WTC11 (cell line): ENCODE measurements at regions not wholly inside any gene's neighbourhood (a gene's known extent, or its start where the extent isn't known, plus 50 kb on each side); places are given as distances from the start of the nearest gene placed in this dataset.

Experiments used
- ATAC-seq: fragments of 200-7000 bp; cut with Tn5 transposase; 2 replicates; pipeline ENCODE4 v1.10.0; 2021; ENCODE audit warnings: mild to moderate bottlenecking, moderate library complexity
- CTCF ChIA-PET: fragments of 300-600 bp; sonication (Branson Sonifier 250); formaldehyde crosslinking; loops from one replicate; lab custom pipeline; 2021; ENCODE audit warnings: antibody characterized with exemption; lab: Charles Lee
- POLR2A ChIA-PET: fragments of 350-600 bp; sonication (Branson Sonifier 250); formaldehyde crosslinking; loops from one replicate; lab custom pipeline; 2021; ENCODE audit warnings: antibody characterized with exemption; lab: Charles Lee
- DNase-seq: peaks from one replicate; pipeline ENCODE4 v3.0.0; 2021; ENCODE audit warnings: low spot score
- H3K27ac Mint-ChIP-seq: 2 replicates; pipeline ENCODE4 v1.8.0; 2021; ENCODE audit warnings: mixed read lengths
- H3K27me3 Mint-ChIP-seq: 2 replicates; pipeline ENCODE4 v1.8.0; 2021; ENCODE audit warnings: low read depth, mild to moderate bottlenecking, moderate library complexity, mixed read lengths
- H3K36me3 Mint-ChIP-seq: 2 replicates; pipeline ENCODE4 v1.8.0; 2021; ENCODE audit warnings: mixed read lengths
- H3K4me1 Mint-ChIP-seq: 2 replicates; pipeline ENCODE4 v1.8.0; 2022; ENCODE audit warnings: mixed read lengths
- H3K4me3 Mint-ChIP-seq: 2 replicates; pipeline ENCODE4 v1.8.0; 2021; ENCODE audit warnings: mild to moderate bottlenecking, moderate library complexity, mixed read lengths
- H3K9me3 Mint-ChIP-seq: 2 replicates; pipeline ENCODE4 v1.8.0; 2021; ENCODE audit warnings: mixed read lengths
- FOXP1 ChIP-seq: sonication (generic); formaldehyde crosslinking; IDR thresholded peaks from 2 replicates; pipeline ENCODE4 v1.8.0; 2022; ENCODE audit warnings: missing genetic modification reagents, mild to moderate bottlenecking, moderate library complexity, borderline replicate concordance
- HMGA2 ChIP-seq: fragments of 250-450 bp; sonication (Bioruptor Pico); IDR thresholded peaks from 2 replicates; pipeline ENCODE4 v1.4.0; 2021; ENCODE audit warnings: mild to moderate bottlenecking, moderate library complexity
- JAZF1 ChIP-seq: fragments of 250-450 bp; sonication (Bioruptor Pico); IDR thresholded peaks from 2 replicates; pipeline ENCODE4 v1.9.0; 2021; ENCODE audit warnings: moderate library complexity, mild to moderate bottlenecking, inconsistent platforms
- MXD4 ChIP-seq: fragments of 250-450 bp; sonication (Bioruptor Pico); IDR thresholded peaks from 2 replicates; pipeline ENCODE4 v1.8.0; 2021; ENCODE audit warnings: mild to moderate bottlenecking, moderate library complexity, borderline replicate concordance
- MYBL2 ChIP-seq: sonication (generic); formaldehyde crosslinking; IDR thresholded peaks from 2 replicates; pipeline ENCODE4 v1.8.1; 2023; ENCODE audit warnings: mild to moderate bottlenecking, moderate library complexity, missing genetic modification reagents
- NFATC4 ChIP-seq: fragments of 250-450 bp; sonication (Bioruptor Pico); IDR thresholded peaks from 2 replicates; pipeline ENCODE4 v1.9.0; 2021; ENCODE audit warnings: mild to moderate bottlenecking
- NFE2L1 ChIP-seq: sonication (generic); formaldehyde crosslinking; IDR thresholded peaks from 2 replicates; pipeline ENCODE4 v1.8.1; 2023; ENCODE audit warnings: missing genetic modification reagents
- NR3C1 ChIP-seq: sonication (generic); formaldehyde crosslinking; conservative IDR thresholded peaks from 2 replicates; pipeline ENCODE4 v1.8.1; 2023; ENCODE audit warnings: low read depth, mild to moderate bottlenecking, missing genetic modification reagents
- RORB ChIP-seq: fragments of 250-450 bp; sonication (Bioruptor Pico); IDR thresholded peaks from 2 replicates; pipeline ENCODE4 v1.9.0; 2021; ENCODE audit warnings: mild to moderate bottlenecking
- ZBTB21 ChIP-seq: sonication (generic); formaldehyde crosslinking; IDR thresholded peaks from 2 replicates; pipeline ENCODE4 v1.8.1; 2023; ENCODE audit warnings: mild to moderate bottlenecking, missing genetic modification reagents, borderline replicate concordance
- ZNF219 ChIP-seq: sonication (generic); formaldehyde crosslinking; IDR thresholded peaks from 2 replicates; pipeline ENCODE4 v1.8.0; 2023; ENCODE audit warnings: missing genetic modification reagents, mild to moderate bottlenecking, borderline replicate concordance
- ZNF423 ChIP-seq: fragments of 250-450 bp; sonication (Bioruptor Pico); IDR thresholded peaks from 2 replicates; pipeline ENCODE4 v2.1.2; 2022; ENCODE audit warnings: mild to moderate bottlenecking, moderate library complexity
- TF ChIP-seq, protein P1 (sequence below): sonication (generic); formaldehyde crosslinking; IDR thresholded peaks from 2 replicates; pipeline ENCODE4 v1.8.1; 2022; ENCODE audit warnings: low read depth, missing genetic modification reagents, borderline replicate concordance
- TF ChIP-seq, protein P2 (sequence below): sonication (generic); formaldehyde crosslinking; IDR thresholded peaks from 2 replicates; pipeline ENCODE4 v1.8.1; 2022; ENCODE audit warnings: mild to moderate bottlenecking, moderate library complexity, missing genetic modification reagents
- TF ChIP-seq, protein P3 (sequence below): fragments of 200-600 bp; IDR thresholded peaks from 2 replicates; pipeline ENCODE4 v1.8.0; 2022; ENCODE audit warnings: antibody characterized with exemption
- TF ChIP-seq, protein P4 (sequence below): sonication (generic); formaldehyde crosslinking; IDR thresholded peaks from 2 replicates; pipeline ENCODE4 v1.8.0; 2022; ENCODE audit warnings: mild to moderate bottlenecking, missing genetic modification reagents
- TF ChIP-seq, protein P5 (sequence below): sonication (generic); formaldehyde crosslinking; conservative IDR thresholded peaks from 2 replicates; pipeline ENCODE4 v1.8.1; 2022; ENCODE audit warnings: mild to moderate bottlenecking, missing genetic modification reagents

DNA sequence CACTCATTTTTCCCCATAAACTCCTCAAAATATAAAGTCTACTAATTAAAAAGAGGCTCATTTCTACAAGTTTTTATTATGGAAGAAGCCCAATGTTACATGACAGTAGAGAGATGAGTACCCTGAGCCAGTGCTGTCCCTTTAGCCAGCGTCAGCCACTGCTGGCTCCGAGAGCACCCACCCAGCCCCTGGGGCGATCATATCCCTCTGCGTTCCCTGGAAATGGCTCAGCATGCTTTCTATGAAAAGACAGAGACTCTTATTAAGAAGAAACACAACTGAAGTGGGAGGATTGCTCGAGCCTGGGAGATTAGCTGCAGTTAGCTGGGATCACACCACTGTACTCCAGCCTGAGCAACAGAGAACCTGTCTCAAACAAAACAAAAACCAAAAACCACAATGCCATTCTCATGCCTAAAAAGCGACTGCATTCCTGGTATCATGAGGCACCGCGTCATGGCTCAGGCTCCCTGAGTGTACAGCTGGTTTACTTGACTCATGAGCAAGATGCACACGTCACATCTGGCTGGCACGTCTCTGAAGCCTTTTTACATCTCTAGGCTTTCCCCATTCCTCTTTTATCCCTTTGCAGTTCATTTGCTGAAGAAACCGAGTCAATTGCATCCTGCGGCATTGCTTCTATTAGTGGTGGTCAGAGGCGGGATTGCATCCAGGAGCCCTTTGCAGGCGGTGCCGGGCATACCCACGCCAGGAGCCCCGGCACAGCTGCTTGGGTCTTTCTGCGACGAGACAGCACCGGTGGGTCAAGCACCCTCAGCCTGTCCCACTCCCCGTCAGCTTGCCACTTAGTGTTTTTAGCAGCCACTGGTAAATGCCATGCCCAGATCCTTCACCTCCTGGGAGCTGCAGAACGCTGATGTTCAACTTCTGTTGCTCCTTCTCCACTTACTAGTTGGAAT lies 119.9 kb downstream of the CTTN start:
- Mint-ChIP-seq H3K4me1 (peaks cover 39% of the 10 kb centered on the region), H3K9me3 (peaks cover 10% of the 10 kb centered on the region), H3K36me3 (peaks cover 1% of the 10 kb centered on the region), H3K27ac (no peak overlapping the region), H3K4me3 (no peak overlapping the region)
- no peak for DNase-seq
- ChIA-PET CTCF (interaction anchor here (0.5 to 0.8 kb wide), 3 partner anchors 9 to 82 kb away, joined by 3 to 5 read pairs (median 3); no protein-coding TSS in a partner anchor), POLR2A (no interaction called here)
- TF ChIP-seq NFE2L1 (CRISPR knock-in tag) (no peak), ZBTB21 (CRISPR knock-in tag) (no peak), NR3C1 (no peak), FOXP1 (no peak), HMGA2 (CRISPR knock-in tag) (no peak), ZNF423 (CRISPR knock-in tag) (no peak), MXD4 (CRISPR knock-in tag) (no peak)
- TF ChIP-seq, protein P1, sequence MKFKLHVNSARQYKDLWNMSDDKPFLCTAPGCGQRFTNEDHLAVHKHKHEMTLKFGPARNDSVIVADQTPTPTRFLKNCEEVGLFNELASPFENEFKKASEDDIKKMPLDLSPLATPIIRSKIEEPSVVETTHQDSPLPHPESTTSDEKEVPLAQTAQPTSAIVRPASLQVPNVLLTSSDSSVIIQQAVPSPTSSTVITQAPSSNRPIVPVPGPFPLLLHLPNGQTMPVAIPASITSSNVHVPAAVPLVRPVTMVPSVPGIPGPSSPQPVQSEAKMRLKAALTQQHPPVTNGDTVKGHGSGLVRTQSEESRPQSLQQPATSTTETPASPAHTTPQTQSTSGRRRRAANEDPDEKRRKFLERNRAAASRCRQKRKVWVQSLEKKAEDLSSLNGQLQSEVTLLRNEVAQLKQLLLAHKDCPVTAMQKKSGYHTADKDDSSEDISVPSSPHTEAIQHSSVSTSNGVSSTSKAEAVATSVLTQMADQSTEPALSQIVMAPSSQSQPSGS (CRISPR knock-in tag) = no peak
- TF ChIP-seq, protein P2, sequence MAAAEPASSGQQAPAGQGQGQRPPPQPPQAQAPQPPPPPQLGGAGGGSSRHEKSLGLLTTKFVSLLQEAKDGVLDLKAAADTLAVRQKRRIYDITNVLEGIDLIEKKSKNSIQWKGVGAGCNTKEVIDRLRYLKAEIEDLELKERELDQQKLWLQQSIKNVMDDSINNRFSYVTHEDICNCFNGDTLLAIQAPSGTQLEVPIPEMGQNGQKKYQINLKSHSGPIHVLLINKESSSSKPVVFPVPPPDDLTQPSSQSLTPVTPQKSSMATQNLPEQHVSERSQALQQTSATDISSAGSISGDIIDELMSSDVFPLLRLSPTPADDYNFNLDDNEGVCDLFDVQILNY (CRISPR knock-in tag) = no peak
- TF ChIP-seq, all 79 proteins: peak for 0
- H3K27me3 Mint-ChIP-seq = no peaks in the 10 kb centered on the region
- ATAC-seq = peak; percentile 63

DNA sequence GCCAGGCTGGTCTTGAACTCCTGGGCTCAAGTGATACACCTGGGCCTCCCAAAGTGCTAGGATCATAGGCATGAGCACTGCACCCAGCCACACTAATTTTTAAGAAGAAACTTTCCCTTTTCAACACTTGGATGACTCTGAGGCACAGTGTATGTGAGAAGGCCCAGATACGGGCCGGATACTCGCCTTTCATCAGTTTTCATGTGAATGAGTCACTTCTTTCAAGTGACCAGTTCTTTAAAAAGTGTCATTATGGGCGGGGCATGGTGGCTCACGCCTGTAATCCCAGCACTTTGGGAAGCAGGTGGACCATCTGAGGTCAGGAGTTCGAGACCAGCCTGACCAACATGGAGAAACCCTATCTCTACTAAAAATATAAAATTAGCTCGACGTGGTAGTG lies 120.8 kb downstream of the CTTN start:
- CTCF ChIA-PET = interaction anchor here (0.5 to 1.3 kb wide), 4 partner anchors 8 to 1092 kb away, joined by 3 to 5 read pairs (median 3); no protein-coding TSS in a partner anchor
- H3K27me3 Mint-ChIP-seq = no peaks in the 10 kb centered on the region
- no peaks in the 10 kb centered on the region for H3K36me3 Mint-ChIP-seq
- no peak for DNase-seq
- TF ChIP-seq NFATC4 (CRISPR knock-in tag) = no peak
- no peak for TF ChIP-seq RORB (CRISPR knock-in tag)
- TF ChIP-seq, protein P3, sequence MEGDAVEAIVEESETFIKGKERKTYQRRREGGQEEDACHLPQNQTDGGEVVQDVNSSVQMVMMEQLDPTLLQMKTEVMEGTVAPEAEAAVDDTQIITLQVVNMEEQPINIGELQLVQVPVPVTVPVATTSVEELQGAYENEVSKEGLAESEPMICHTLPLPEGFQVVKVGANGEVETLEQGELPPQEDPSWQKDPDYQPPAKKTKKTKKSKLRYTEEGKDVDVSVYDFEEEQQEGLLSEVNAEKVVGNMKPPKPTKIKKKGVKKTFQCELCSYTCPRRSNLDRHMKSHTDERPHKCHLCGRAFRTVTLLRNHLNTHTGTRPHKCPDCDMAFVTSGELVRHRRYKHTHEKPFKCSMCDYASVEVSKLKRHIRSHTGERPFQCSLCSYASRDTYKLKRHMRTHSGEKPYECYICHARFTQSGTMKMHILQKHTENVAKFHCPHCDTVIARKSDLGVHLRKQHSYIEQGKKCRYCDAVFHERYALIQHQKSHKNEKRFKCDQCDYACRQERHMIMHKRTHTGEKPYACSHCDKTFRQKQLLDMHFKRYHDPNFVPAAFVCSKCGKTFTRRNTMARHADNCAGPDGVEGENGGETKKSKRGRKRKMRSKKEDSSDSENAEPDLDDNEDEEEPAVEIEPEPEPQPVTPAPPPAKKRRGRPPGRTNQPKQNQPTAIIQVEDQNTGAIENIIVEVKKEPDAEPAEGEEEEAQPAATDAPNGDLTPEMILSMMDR = no peak
- TF ChIP-seq ZNF219 (CRISPR knock-in tag) = no peak
- TF ChIP-seq MYBL2 (CRISPR knock-in tag) = no peak
- TF ChIP-seq, protein P4, sequence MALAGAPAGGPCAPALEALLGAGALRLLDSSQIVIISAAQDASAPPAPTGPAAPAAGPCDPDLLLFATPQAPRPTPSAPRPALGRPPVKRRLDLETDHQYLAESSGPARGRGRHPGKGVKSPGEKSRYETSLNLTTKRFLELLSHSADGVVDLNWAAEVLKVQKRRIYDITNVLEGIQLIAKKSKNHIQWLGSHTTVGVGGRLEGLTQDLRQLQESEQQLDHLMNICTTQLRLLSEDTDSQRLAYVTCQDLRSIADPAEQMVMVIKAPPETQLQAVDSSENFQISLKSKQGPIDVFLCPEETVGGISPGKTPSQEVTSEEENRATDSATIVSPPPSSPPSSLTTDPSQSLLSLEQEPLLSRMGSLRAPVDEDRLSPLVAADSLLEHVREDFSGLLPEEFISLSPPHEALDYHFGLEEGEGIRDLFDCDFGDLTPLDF (CRISPR knock-in tag) = no peak
- TF ChIP-seq, protein P5, sequence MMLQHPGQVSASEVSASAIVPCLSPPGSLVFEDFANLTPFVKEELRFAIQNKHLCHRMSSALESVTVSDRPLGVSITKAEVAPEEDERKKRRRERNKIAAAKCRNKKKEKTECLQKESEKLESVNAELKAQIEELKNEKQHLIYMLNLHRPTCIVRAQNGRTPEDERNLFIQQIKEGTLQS (CRISPR knock-in tag) = no peak
- TF ChIP-seq JAZF1 (CRISPR knock-in tag) = no peak
- TF ChIP-seq, all 79 proteins: peak for 0
- ATAC-seq = no peak
- H3K4me3 Mint-ChIP-seq = no peak overlapping the region
- H3K27ac Mint-ChIP-seq = no peak overlapping the region
- H3K9me3 Mint-ChIP-seq = peaks cover 5% of the 10 kb centered on the region; the same call in 1 of the 2 replicates
- POLR2A ChIA-PET = interaction anchor here (0.6 kb wide), 1 partner anchor 42 kb away, joined by 3 read pairs; no protein-coding TSS in a partner anchor
- peaks cover 43% of the 10 kb centered on the region for H3K4me1 Mint-ChIP-seq
